Astrocyte (in vitro differentiated cells and primary cell): ENCODE measurements at regions not wholly inside any gene's neighbourhood (a gene's known extent, or its start where the extent isn't known, plus 50 kb on each side); places are given as distances from the start of the nearest gene placed in this dataset.

Source experiments
- CTCF ChIP-seq: IDR thresholded peaks from 2 replicates; pipeline ENCODE4 v1.5.1; 2011; ENCODE audit warnings: low read depth, mild to moderate bottlenecking, inconsistent platforms, low read length, moderate library complexity; ENCODE audit not compliant: insufficient read depth
- EZH2 ChIP-seq: IDR thresholded peaks from 2 replicates; pipeline ENCODE4 v1.6.1; 2012; ENCODE audit warnings: mild to moderate bottlenecking, low read length, inconsistent platforms; ENCODE audit not compliant: insufficient read depth

- no peak for TF ChIP-seq CTCF
- TF ChIP-seq EZH2 = no peak
These were observed 405.4 kb upstream of the CPEB2 start for GRCh38 chr4:14596904-14597303.
